Gastrocnemius medialis (tissue), 4 donors: ENCODE measurements at regions not wholly inside any gene's neighbourhood (a gene's known extent, or its start where the extent isn't known, plus 50 kb on each side); places are given as distances from the start of the nearest gene placed in this dataset.
"Not testable (repeated sequence)": the region's sequence is repeated elsewhere in the genome, so short reads cannot be mapped to it uniquely, and the experiment has no call there.

Experiments used
- ATAC-seq, 2 donors: fragments of 150-250 bp; one replicate each; pipeline ENCODE4 v1.9.1; 2016
- DNase-seq, 2 donors: peaks; one replicate each; pipeline ENCODE4 v3.0.0-alpha.2; 2019
- H3K27ac ChIP-seq, 4 donors: fragments of 200-600 bp; sonication (generic); 1 replicate in 1 of 4; 2 replicates in 3 of 4; pipeline ENCODE4 v1.5.1; 2016 to 2018; ENCODE audit warnings: mild to moderate bottlenecking in 2 of 4, moderate library complexity in 1 of 4
- H3K27me3 ChIP-seq, 3 donors: fragments of 200-600 bp; sonication (generic) in 2 of 3; 1 replicate in 1 of 3; 2 replicates in 2 of 3; pipeline versions ENCODE4 v1.5.1 to v1.6.0; 2016 to 2019; ENCODE audit warnings: mild to moderate bottlenecking in 1 of 3, moderate library complexity in 1 of 3
- H3K36me3 ChIP-seq, 2 donors: fragments of 200-600 bp; sonication (generic) in 1 of 2; one replicate each; pipeline ENCODE4 v1.5.1; 2017 to 2018
- H3K4me1 ChIP-seq, 2 donors: fragments of 200-600 bp; sonication (generic) in 1 of 2; one replicate each; pipeline ENCODE4 v1.5.1; 2016 to 2017; ENCODE audit warnings: mild to moderate bottlenecking in 2 of 2
- H3K4me3 ChIP-seq, 4 donors: fragments of 200-600 bp; sonication (generic) in 3 of 4; 1 replicate in 1 of 4; 2 replicates in 3 of 4; pipeline ENCODE4 v1.5.1; 2016 to 2019; ENCODE audit warnings: mild to moderate bottlenecking in 2 of 4
- H3K9me3 ChIP-seq, 3 donors: fragments of 200-600 bp; sonication (generic) in 2 of 3; 1 replicate in 1 of 3; 2 replicates in 2 of 3; pipeline ENCODE4 v1.5.1; 2016 to 2019
- CTCF ChIP-seq, 5 experiments: fragments of 450-650 bp in 3 of 5; fragments of 200-600 bp in 2 of 5; sonication (generic) in 2 of 5; IDR thresholded peaks in 4 of 5; conservative IDR thresholded peaks in 1 of 5; 1 replicate in 4 of 5; 2 replicates in 1 of 5; pipeline ENCODE4 v1.5.1; 2016 to 2019; ENCODE audit warnings: antibody characterized with exemption in 5 of 5, mild to moderate bottlenecking in 3 of 5, moderate library complexity in 3 of 5
- POLR2A ChIP-seq, 2 donors: fragments of 450-650 bp; IDR thresholded peaks; one replicate each; pipeline ENCODE4 v1.6.1; 2017; ENCODE audit warnings: antibody characterized with exemption in 2 of 2, mild to moderate bottlenecking in 2 of 2, moderate library complexity in 2 of 2
- in situ Hi-C, 4 donors: fragments of 200-750 bp; cut with MboI; loops; one replicate each; pipeline versions ENCODE4 v1.15.0 to v1.8.0; 2017; ENCODE audit warnings: low sequenced_read_pairs in 4 of 4
- intact Hi-C: fragments of 100-400 bp; cut with DNase I; formaldehyde crosslinking; loops from one replicate; pipeline ENCODE4 v1.15.1; 2023; ENCODE audit warnings: low total_unique reads

GRCh38 chr18:42336139-42336538, 381.1 kb downstream of the PIK3C3 start:
- no peaks in the 10 kb centered on the region for H3K36me3 ChIP-seq
- H3K4me1 ChIP-seq, result no peaks in the 10 kb centered on the region
- no peak overlapping the region for H3K4me3 ChIP-seq
- intact Hi-C loops, result no loop called here
- H3K27me3 ChIP-seq, result no peaks in the 10 kb centered on the region
- in situ Hi-C loops, result no loop called here
- H3K27ac ChIP-seq, result no peak overlapping the region
- DNase-seq (no peak), ATAC-seq (no peak)
- TF ChIP-seq CTCF (IDR thresholded peaks at IDR 0.05 in 4 of 5, conservative IDR thresholded peaks at IDR 0.05 in 1 of 5) (no peak), POLR2A (IDR thresholded peaks at IDR 0.05) (no peak)
- H3K9me3 ChIP-seq, result no peaks in the 10 kb centered on the region

GRCh38 chr18:42337337-42337736, 382.3 kb downstream of the PIK3C3 start:
- DNase-seq, ATAC-seq, H3K9me3 ChIP-seq, H3K4me3 ChIP-seq, H3K4me1 ChIP-seq, H3K27ac ChIP-seq, intact Hi-C loops, H3K27me3 ChIP-seq, H3K36me3 ChIP-seq, in situ Hi-C loops: not testable (repeated sequence)

- in situ Hi-C loops, result no loop called here
- TF ChIP-seq POLR2A (IDR thresholded peaks at IDR 0.05) (no peak), CTCF (IDR thresholded peaks at IDR 0.05 in 4 of 5, conservative IDR thresholded peaks at IDR 0.05 in 1 of 5) (no peak)
- no peaks in the 10 kb centered on the region for H3K27me3 ChIP-seq
- H3K9me3 ChIP-seq, result no peaks in the 10 kb centered on the region
- no peak for ATAC-seq
- H3K4me3 ChIP-seq, result no peak overlapping the region
- intact Hi-C loops, result no loop called here
- H3K36me3 ChIP-seq, result no peaks in the 10 kb centered on the region
- no peaks in the 10 kb centered on the region for H3K4me1 ChIP-seq
- H3K27ac ChIP-seq, result no peak overlapping the region
- DNase-seq, result no peak
These were observed 383.6 kb downstream of the PIK3C3 start for GRCh38 chr18:42338683-42339082.

- ATAC-seq (peak in 1 of 2 donors; percentile 36), DNase-seq (no peak)
- no peaks in the 10 kb centered on the region for H3K36me3 ChIP-seq
- H3K27ac ChIP-seq, result no peak overlapping the region
- in situ Hi-C loops (no loop called here), intact Hi-C loops (no loop called here)
- no peak overlapping the region for H3K4me3 ChIP-seq
- TF ChIP-seq POLR2A (IDR thresholded peaks at IDR 0.05) (no peak), CTCF (IDR thresholded peaks at IDR 0.05 in 4 of 5, conservative IDR thresholded peaks at IDR 0.05 in 1 of 5) (no peak)
- H3K9me3 ChIP-seq, result no peaks in the 10 kb centered on the region
- no peaks in the 10 kb centered on the region for H3K4me1 ChIP-seq
- no peaks in the 10 kb centered on the region for H3K27me3 ChIP-seq
These were observed 384.3 kb downstream of the PIK3C3 start for GRCh38 chr18:42339372-42339771.

- no peaks in the 10 kb centered on the region for H3K9me3 ChIP-seq
- no peak overlapping the region for H3K27ac ChIP-seq
- intact Hi-C loops, result no loop called here
- H3K4me3 ChIP-seq, result no peak overlapping the region
- H3K27me3 ChIP-seq, result no peaks in the 10 kb centered on the region
- no peaks in the 10 kb centered on the region for H3K4me1 ChIP-seq
- no peak for TF ChIP-seq POLR2A (IDR thresholded peaks at IDR 0.05)
- TF ChIP-seq CTCF (IDR thresholded peaks at IDR 0.05 in 4 of 5, conservative IDR thresholded peaks at IDR 0.05 in 1 of 5), result no peak
- H3K36me3 ChIP-seq, result no peaks in the 10 kb centered on the region
- ATAC-seq (no peak), DNase-seq (no peak)
- in situ Hi-C loops, result no loop called here
These were observed 385.5 kb downstream of the PIK3C3 start for GRCh38 chr18:42340423-42341009.
